ENCODE measurements at regions not wholly inside any gene's neighbourhood (a gene's known extent, or its start where the extent isn't known, plus 50 kb on each side); places are given as distances from the start of the nearest gene placed in this dataset.

- TF ChIP-seq EZH2 (IDR thresholded peaks at IDR 0.05; ENCODE audit: borderline replicate concordance) = no peak
- TF ChIP-seq, protein P1, sequence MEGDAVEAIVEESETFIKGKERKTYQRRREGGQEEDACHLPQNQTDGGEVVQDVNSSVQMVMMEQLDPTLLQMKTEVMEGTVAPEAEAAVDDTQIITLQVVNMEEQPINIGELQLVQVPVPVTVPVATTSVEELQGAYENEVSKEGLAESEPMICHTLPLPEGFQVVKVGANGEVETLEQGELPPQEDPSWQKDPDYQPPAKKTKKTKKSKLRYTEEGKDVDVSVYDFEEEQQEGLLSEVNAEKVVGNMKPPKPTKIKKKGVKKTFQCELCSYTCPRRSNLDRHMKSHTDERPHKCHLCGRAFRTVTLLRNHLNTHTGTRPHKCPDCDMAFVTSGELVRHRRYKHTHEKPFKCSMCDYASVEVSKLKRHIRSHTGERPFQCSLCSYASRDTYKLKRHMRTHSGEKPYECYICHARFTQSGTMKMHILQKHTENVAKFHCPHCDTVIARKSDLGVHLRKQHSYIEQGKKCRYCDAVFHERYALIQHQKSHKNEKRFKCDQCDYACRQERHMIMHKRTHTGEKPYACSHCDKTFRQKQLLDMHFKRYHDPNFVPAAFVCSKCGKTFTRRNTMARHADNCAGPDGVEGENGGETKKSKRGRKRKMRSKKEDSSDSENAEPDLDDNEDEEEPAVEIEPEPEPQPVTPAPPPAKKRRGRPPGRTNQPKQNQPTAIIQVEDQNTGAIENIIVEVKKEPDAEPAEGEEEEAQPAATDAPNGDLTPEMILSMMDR (IDR thresholded peaks at IDR 0.05; ENCODE audit: poor library complexity) = no peak
- no peak for TF ChIP-seq EZH2phosphoT487 (IDR thresholded peaks at IDR 0.05; ENCODE audit: low read depth, severe bottlenecking, unreplicated experiment)
- Histone ChIP-seq H3K9me3 (ENCODE audit: low read depth) (no peaks in the 10 kb centered on the region), H2AFZ (no peak overlapping the region), H3K79me2 (no peaks in the 10 kb centered on the region), H3K4me1 (ENCODE audit: insufficient read depth) (peaks cover 8% of the 10 kb centered on the region), H3K27ac (no peak overlapping the region), H3K4me2 (no peak overlapping the region), H4K20me1 (ENCODE audit: insufficient read depth, poor library complexity, severe bottlenecking) (no peaks in the 10 kb centered on the region), H3K4me3 (no peak overlapping the region), H3K9me2 (replicated peaks; ENCODE audit: insufficient read depth) (no peaks in the 10 kb centered on the region), H3K36me3 (replicated peaks; ENCODE audit: insufficient read depth, low read depth) (no peaks in the 10 kb centered on the region), H3K27me3 (no peaks in the 10 kb centered on the region)
- no peak for DNase-seq (ENCODE audit: low spot score)
- 97% methylated on average over 5 of the region's 5 CpGs for WGBS (ENCODE audit: low lambda C conversion rate, missing lambda C conversion rate)
Observed at GRCh38 chr3:72659188-72659587, 189.1 kb downstream of the SHQ1 start.

DNA sequence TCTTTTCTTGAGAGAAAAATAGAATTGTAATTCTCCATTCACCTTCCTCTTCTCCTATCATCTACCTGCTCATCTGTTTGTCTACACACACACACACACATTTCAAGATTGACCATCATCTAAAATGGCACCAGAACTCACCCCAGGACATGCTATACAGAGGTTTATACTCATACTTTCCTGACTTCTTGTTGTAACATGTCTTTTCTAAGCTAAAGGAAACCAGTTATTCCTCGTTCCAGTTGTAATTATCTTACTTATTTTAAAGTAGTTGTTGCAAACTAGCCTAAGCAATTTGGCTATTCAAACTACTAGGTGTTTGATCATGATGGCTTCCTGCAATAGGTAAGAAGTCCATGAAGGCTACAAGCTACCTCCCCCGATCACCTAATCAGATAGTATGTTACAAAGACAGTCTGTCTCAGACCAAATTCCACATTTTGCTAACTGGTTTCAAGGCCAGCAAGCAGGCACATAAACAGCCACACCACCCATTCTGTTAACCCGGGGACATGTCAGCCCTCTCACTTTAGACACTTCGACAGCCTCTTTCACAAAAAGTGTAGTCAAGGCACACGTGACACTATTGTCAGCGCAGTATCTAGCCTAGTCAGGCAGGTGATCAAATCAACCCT, 189.7 kb downstream of the SHQ1 start:
- WGBS (ENCODE audit: low lambda C conversion rate, missing lambda C conversion rate) = 89% methylated on average over 6 of the region's 6 CpGs
- H3K27me3 ChIP-seq = no peaks in the 10 kb centered on the region
- no peaks in the 10 kb centered on the region for H3K9me2 ChIP-seq (replicated peaks; ENCODE audit: insufficient read depth)
- no peaks in the 10 kb centered on the region for H3K79me2 ChIP-seq
- H3K36me3 ChIP-seq (replicated peaks; ENCODE audit: insufficient read depth, low read depth) = no peaks in the 10 kb centered on the region
- TF ChIP-seq, protein P1 (IDR thresholded peaks at IDR 0.05; ENCODE audit: poor library complexity) = no peak
- TF ChIP-seq EZH2 (IDR thresholded peaks at IDR 0.05; ENCODE audit: borderline replicate concordance) (no peak), EZH2phosphoT487 (IDR thresholded peaks at IDR 0.05; ENCODE audit: low read depth, severe bottlenecking, unreplicated experiment) (no peak)
- no peaks in the 10 kb centered on the region for H4K20me1 ChIP-seq (ENCODE audit: insufficient read depth, poor library complexity, severe bottlenecking)
- no peak overlapping the region for H3K4me3 ChIP-seq
- H3K4me2 ChIP-seq = no peak overlapping the region
- H3K4me1 ChIP-seq (ENCODE audit: insufficient read depth) = peaks cover 8% of the 10 kb centered on the region
- H3K9me3 ChIP-seq (ENCODE audit: low read depth) = no peaks in the 10 kb centered on the region
- no peak for DNase-seq (ENCODE audit: low spot score)
- H3K27ac ChIP-seq = no peak overlapping the region
- H2AFZ ChIP-seq = no peak overlapping the region

GRCh38 chr3:72657666-72658065, 190.6 kb downstream of the SHQ1 start:
- Histone ChIP-seq H3K4me1 (ENCODE audit: insufficient read depth) (peaks cover 8% of the 10 kb centered on the region), H3K9me2 (replicated peaks; ENCODE audit: insufficient read depth) (no peaks in the 10 kb centered on the region), H3K36me3 (replicated peaks; ENCODE audit: insufficient read depth, low read depth) (no peaks in the 10 kb centered on the region), H3K27ac (no peak overlapping the region), H3K9me3 (ENCODE audit: low read depth) (no peaks in the 10 kb centered on the region), H2AFZ (no peak overlapping the region), H3K4me2 (no peak overlapping the region), H3K4me3 (no peak overlapping the region), H4K20me1 (ENCODE audit: insufficient read depth, poor library complexity, severe bottlenecking) (no peaks in the 10 kb centered on the region), H3K27me3 (no peaks in the 10 kb centered on the region), H3K79me2 (no peaks in the 10 kb centered on the region)
- DNase-seq (ENCODE audit: low spot score) = no peak
- TF ChIP-seq EZH2 (IDR thresholded peaks at IDR 0.05; ENCODE audit: borderline replicate concordance) (no peak), EZH2phosphoT487 (IDR thresholded peaks at IDR 0.05; ENCODE audit: low read depth, severe bottlenecking, unreplicated experiment) (no peak)
- TF ChIP-seq, protein P1 (IDR thresholded peaks at IDR 0.05; ENCODE audit: poor library complexity) = no peak
- 84% methylated on average over 4 of the region's 4 CpGs for WGBS (ENCODE audit: low lambda C conversion rate, missing lambda C conversion rate)

All from hepatocyte (in vitro differentiated cells).